Epithelial cell of esophagus (primary cell): ENCODE measurements at regions not wholly inside any gene's neighbourhood (a gene's known extent, or its start where the extent isn't known, plus 50 kb on each side); places are given as distances from the start of the nearest gene placed in this dataset.

Source experiments
- DNase-seq: peaks from one replicate; pipeline ENCODE4 v3.0.0; 2010; ENCODE audit warnings: low read depth
- H3K4me3 ChIP-seq: 2 replicates; pipeline ENCODE4 v1.5.1; 2011; ENCODE audit warnings: mild to moderate bottlenecking, low read length, control low read depth
- CTCF ChIP-seq: IDR thresholded peaks from 2 replicates; pipeline ENCODE4 v1.5.1; 2011; ENCODE audit warnings: low read depth, mild to moderate bottlenecking, low read length, control low read depth, inconsistent platforms; ENCODE audit not compliant: insufficient read depth; ENCODE audit errors: missing control alignments

- TF ChIP-seq CTCF: no peak
- no peak overlapping the region for H3K4me3 ChIP-seq
- no peak for DNase-seq
Measured at GRCh38 chr2:228268756-228269155, 87.3 kb upstream of the SPHKAP start.

- H3K4me3 ChIP-seq: no peak overlapping the region
- no peak for TF ChIP-seq CTCF
Measured at GRCh38 chr2:228268301-228268700, 86.8 kb upstream of the SPHKAP start.

GRCh38 chr2:228263156-228263555 is 81.7 kb upstream of the SPHKAP start:
- H3K4me3 ChIP-seq: no peak overlapping the region
- no peak for TF ChIP-seq CTCF
- no peak for DNase-seq

More at GRCh38 chr2:228268301-228268700, 86.8 kb upstream of the SPHKAP start:
- DNase-seq: no peak

GRCh38 chr2:228261546-228261945 is 80.1 kb upstream of the SPHKAP start:
- no peak for TF ChIP-seq CTCF
- H3K4me3 ChIP-seq: no peak overlapping the region
- DNase-seq: no peak

- H3K4me3 ChIP-seq: no peak overlapping the region
- TF ChIP-seq CTCF: no peak
- DNase-seq: no peak
Measured at GRCh38 chr2:228257379-228257778, 75.9 kb upstream of the SPHKAP start.

- no peak for TF ChIP-seq CTCF
- DNase-seq: no peak
- H3K4me3 ChIP-seq: no peak overlapping the region
Measured at GRCh38 chr2:228253752-228254151, 72.3 kb upstream of the SPHKAP start.

GRCh38 chr2:228247335-228247734 is 65.8 kb upstream of the SPHKAP start:
- DNase-seq: no peak
- no peak overlapping the region for H3K4me3 ChIP-seq
- no peak for TF ChIP-seq CTCF
